ENCODE measurements at regions not wholly inside any gene's neighbourhood (a gene's known extent, or its start where the extent isn't known, plus 50 kb on each side); places are given as distances from the start of the nearest gene placed in this dataset.

DNA sequence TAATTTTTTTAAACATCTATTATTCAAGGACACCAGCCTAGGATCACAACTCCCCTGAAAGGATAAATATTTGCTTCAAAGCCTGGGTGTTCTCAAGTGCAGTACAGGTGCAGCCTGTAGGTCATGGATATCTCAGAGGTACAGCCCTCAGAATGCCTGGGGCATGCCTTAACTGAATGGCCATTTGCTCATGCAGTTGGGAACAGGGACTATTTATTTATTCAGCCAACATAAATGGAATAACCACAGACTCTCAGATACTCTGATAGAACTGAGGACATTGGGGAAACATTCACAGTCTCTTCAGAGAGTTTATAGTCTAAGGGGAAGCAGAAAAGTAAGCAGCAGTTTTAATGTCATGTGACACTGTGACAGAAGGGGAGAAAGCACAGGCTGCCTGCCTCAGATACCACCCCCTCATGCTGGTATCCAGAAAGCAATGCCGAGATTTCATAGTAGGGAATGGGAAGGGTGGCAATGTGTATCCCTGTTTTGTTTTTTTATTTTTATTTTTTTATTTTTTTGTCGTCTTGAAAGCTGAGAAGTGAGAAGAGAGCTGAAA is 112.6 kb downstream of the MACIR start:
- TF ChIP-seq, protein P1, sequence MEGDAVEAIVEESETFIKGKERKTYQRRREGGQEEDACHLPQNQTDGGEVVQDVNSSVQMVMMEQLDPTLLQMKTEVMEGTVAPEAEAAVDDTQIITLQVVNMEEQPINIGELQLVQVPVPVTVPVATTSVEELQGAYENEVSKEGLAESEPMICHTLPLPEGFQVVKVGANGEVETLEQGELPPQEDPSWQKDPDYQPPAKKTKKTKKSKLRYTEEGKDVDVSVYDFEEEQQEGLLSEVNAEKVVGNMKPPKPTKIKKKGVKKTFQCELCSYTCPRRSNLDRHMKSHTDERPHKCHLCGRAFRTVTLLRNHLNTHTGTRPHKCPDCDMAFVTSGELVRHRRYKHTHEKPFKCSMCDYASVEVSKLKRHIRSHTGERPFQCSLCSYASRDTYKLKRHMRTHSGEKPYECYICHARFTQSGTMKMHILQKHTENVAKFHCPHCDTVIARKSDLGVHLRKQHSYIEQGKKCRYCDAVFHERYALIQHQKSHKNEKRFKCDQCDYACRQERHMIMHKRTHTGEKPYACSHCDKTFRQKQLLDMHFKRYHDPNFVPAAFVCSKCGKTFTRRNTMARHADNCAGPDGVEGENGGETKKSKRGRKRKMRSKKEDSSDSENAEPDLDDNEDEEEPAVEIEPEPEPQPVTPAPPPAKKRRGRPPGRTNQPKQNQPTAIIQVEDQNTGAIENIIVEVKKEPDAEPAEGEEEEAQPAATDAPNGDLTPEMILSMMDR (conservative IDR thresholded peaks at IDR 0.05; ENCODE audit: low read length): no peak
- TF ChIP-seq EZH2phosphoT487 (IDR thresholded peaks at IDR 0.05; ENCODE audit: borderline replicate concordance): no peak

Data from Loucy (cell line).